KMS-11 (cell line): ENCODE measurements at regions not wholly inside any gene's neighbourhood (a gene's known extent, or its start where the extent isn't known, plus 50 kb on each side); places are given as distances from the start of the nearest gene placed in this dataset.

Experiments used
- H2AFZ ChIP-seq: fragments of 200-600 bp; sonication (generic); 2 replicates; pipeline ENCODE4 v1.6.1; 2016; ENCODE audit warnings: antibody characterized with exemption, mixed run types, low read depth
- H3K27ac ChIP-seq: fragments of 200-600 bp; sonication (generic); 2 replicates; pipeline ENCODE4 v1.6.1; 2016; ENCODE audit warnings: mild to moderate bottlenecking, mixed run types
- H3K27me3 ChIP-seq: fragments of 200-600 bp; sonication (generic); 2 replicates; pipeline ENCODE4 v1.6.1; 2017; ENCODE audit warnings: mild to moderate bottlenecking, low read depth, mixed run types, moderate library complexity; ENCODE audit not compliant: insufficient read depth
- H3K36me3 ChIP-seq: fragments of 200-600 bp; sonication (generic); 2 replicates; pipeline ENCODE4 v1.6.1; 2017; ENCODE audit warnings: mild to moderate bottlenecking, mixed run types; ENCODE audit not compliant: insufficient read depth
- H3K4me1 ChIP-seq: fragments of 200-600 bp; sonication (generic); 2 replicates; pipeline ENCODE4 v1.6.1; 2016; ENCODE audit warnings: mild to moderate bottlenecking, low read depth, mixed run types; ENCODE audit not compliant: poor library complexity, severe bottlenecking
- H3K4me2 ChIP-seq: fragments of 200-600 bp; sonication (generic); 2 replicates; pipeline ENCODE4 v1.7.0; 2016; ENCODE audit warnings: mild to moderate bottlenecking, mixed run types
- H3K4me3 ChIP-seq: fragments of 200-600 bp; sonication (generic); IDR thresholded peaks from 2 replicates; pipeline ENCODE4 v1.6.1; 2017; ENCODE audit warnings: low read depth, low read length, mixed read lengths; ENCODE audit not compliant: insufficient read depth
- H3K79me2 ChIP-seq: fragments of 200-600 bp; sonication (generic); 2 replicates; pipeline ENCODE4 v1.6.1; 2016; ENCODE audit warnings: low read depth, mixed run types; ENCODE audit not compliant: insufficient read depth
- H3K9ac ChIP-seq: fragments of 200-600 bp; sonication (generic); 2 replicates; pipeline ENCODE4 v1.6.1; 2016; ENCODE audit warnings: mild to moderate bottlenecking, mixed run types
- H4K20me1 ChIP-seq: fragments of 200-600 bp; sonication (generic); 2 replicates; pipeline ENCODE4 v1.6.1; 2016; ENCODE audit warnings: mild to moderate bottlenecking, mixed run types; ENCODE audit not compliant: insufficient read depth
- CTCF ChIP-seq: fragments of 200-600 bp; sonication (generic); conservative IDR thresholded peaks from 2 replicates; pipeline ENCODE4 v1.6.1; 2017; ENCODE audit warnings: low read depth, mild to moderate bottlenecking, antibody characterized with exemption, low read length, moderate library complexity, mixed read lengths

- Histone ChIP-seq H3K36me3 (no peaks in the 10 kb centered on the region), H3K79me2 (no peaks in the 10 kb centered on the region), H3K27me3 (no peaks in the 10 kb centered on the region), H3K27ac (no peak overlapping the region), H3K4me1 (no peaks in the 10 kb centered on the region), H3K4me2 (no peak overlapping the region), H2AFZ (no peak overlapping the region), H3K9ac (no peak overlapping the region), H4K20me1 (no peaks in the 10 kb centered on the region), H3K4me3 (no peak overlapping the region)
- no peak for TF ChIP-seq CTCF
Measured at GRCh38 chr4:58406762-58407161, 1296.6 kb upstream of the IGFBP7 start.

DNA sequence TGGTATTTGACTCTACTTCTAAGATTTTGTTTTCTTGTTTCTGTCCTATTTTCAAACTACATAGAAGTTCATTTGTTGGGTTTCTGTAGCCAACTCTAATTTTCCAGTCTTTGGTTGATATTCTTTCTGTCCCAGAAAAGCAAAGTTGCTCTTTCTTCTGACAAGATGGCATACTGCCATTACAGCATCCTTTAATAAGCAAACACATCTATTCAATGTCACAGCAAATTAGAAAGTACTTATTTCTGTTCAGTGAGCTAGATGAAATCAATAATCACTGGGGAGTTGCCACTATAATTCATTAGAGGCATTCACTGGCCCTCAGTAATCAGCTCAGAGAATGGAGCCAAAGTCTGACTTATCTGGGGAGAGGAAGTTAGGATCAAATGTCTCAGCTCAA lies 1258.0 kb upstream of the IGFBP7 start:
- H3K4me3 ChIP-seq: no peak overlapping the region
- no peak overlapping the region for H3K4me2 ChIP-seq
- H3K4me1 ChIP-seq: no peaks in the 10 kb centered on the region
- H3K9ac ChIP-seq: no peak overlapping the region
- H4K20me1 ChIP-seq: no peaks in the 10 kb centered on the region
- no peaks in the 10 kb centered on the region for H3K36me3 ChIP-seq
- no peaks in the 10 kb centered on the region for H3K79me2 ChIP-seq
- no peaks in the 10 kb centered on the region for H3K27me3 ChIP-seq
- H2AFZ ChIP-seq: no peak overlapping the region
- TF ChIP-seq CTCF: no peak
- H3K27ac ChIP-seq: no peak overlapping the region

GRCh38 chr4:58360354-58361133 lies 1250.4 kb upstream of the IGFBP7 start:
- TF ChIP-seq CTCF: no peak
- Histone ChIP-seq H3K79me2 (no peaks in the 10 kb centered on the region), H4K20me1 (no peaks in the 10 kb centered on the region), H2AFZ (no peak overlapping the region), H3K27ac (no peak overlapping the region), H3K27me3 (no peaks in the 10 kb centered on the region), H3K4me1 (no peaks in the 10 kb centered on the region), H3K4me2 (no peak overlapping the region), H3K36me3 (no peaks in the 10 kb centered on the region), H3K4me3 (no peak overlapping the region), H3K9ac (no peak overlapping the region)

DNA sequence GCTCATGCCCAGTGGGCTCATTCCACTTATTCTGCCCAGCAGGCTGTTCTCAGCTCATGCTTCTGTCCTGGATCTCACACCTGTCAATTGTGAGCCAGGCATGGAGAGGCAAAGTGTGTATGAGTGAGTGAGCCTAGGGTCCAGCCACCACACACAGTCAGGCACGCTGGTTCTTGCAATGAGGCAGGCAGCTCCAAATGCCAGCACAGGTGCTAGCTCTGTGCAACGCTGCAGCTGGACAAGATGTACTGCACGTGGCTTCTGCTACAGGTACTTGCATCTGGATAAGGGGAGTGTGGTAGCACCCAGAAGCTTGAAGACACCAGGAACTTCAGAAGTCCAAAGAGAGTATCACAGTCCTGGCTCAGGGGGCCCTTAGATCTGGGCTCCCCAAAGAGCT lies 1249.4 kb upstream of the IGFBP7 start:
- Histone ChIP-seq H3K27ac (no peak overlapping the region), H3K27me3 (no peaks in the 10 kb centered on the region), H3K4me1 (no peaks in the 10 kb centered on the region), H2AFZ (no peak overlapping the region), H3K79me2 (no peaks in the 10 kb centered on the region), H3K9ac (no peak overlapping the region), H4K20me1 (no peaks in the 10 kb centered on the region), H3K36me3 (no peaks in the 10 kb centered on the region), H3K4me3 (no peak overlapping the region), H3K4me2 (no peak overlapping the region)
- TF ChIP-seq CTCF: no peak
